Transverse colon (tissue), 4 donors: ENCODE measurements at regions not wholly inside any gene's neighbourhood (a gene's known extent, or its start where the extent isn't known, plus 50 kb on each side); places are given as distances from the start of the nearest gene placed in this dataset.

Source experiments
- POLR2A ChIP-seq: fragments of 450-650 bp; IDR thresholded peaks from one replicate; pipeline ENCODE4 v1.6.1; 2016; ENCODE audit warnings: antibody characterized with exemption, mild to moderate bottlenecking, moderate library complexity
- POLR2AphosphoS5 ChIP-seq, 3 donors: sonication (generic); formaldehyde crosslinking; IDR thresholded peaks; one replicate each; pipeline ENCODE4 v1.6.1; 2016; ENCODE audit warnings: antibody characterized with exemption in 3 of 3
- TF ChIP-seq, protein P1 (sequence below), 5 experiments: fragments of 200-600 bp in 3 of 5; fragments of 450-650 bp in 2 of 5; sonication (generic) in 3 of 5; IDR thresholded peaks; 1 replicate in 2 of 5; 2 replicates in 3 of 5; pipeline ENCODE4 v1.5.1; 2016 to 2017; ENCODE audit warnings: antibody characterized with exemption in 5 of 5, inconsistent platforms in 3 of 5, mild to moderate bottlenecking in 2 of 5, moderate library complexity in 1 of 5

GRCh38 chr20:10936786-10937185, 263.0 kb upstream of the JAG1 start:
- TF ChIP-seq, protein P1, sequence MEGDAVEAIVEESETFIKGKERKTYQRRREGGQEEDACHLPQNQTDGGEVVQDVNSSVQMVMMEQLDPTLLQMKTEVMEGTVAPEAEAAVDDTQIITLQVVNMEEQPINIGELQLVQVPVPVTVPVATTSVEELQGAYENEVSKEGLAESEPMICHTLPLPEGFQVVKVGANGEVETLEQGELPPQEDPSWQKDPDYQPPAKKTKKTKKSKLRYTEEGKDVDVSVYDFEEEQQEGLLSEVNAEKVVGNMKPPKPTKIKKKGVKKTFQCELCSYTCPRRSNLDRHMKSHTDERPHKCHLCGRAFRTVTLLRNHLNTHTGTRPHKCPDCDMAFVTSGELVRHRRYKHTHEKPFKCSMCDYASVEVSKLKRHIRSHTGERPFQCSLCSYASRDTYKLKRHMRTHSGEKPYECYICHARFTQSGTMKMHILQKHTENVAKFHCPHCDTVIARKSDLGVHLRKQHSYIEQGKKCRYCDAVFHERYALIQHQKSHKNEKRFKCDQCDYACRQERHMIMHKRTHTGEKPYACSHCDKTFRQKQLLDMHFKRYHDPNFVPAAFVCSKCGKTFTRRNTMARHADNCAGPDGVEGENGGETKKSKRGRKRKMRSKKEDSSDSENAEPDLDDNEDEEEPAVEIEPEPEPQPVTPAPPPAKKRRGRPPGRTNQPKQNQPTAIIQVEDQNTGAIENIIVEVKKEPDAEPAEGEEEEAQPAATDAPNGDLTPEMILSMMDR (IDR thresholded peaks at IDR 0.05), result no peak
- TF ChIP-seq POLR2A, result no peak
- TF ChIP-seq POLR2AphosphoS5 (IDR thresholded peaks at IDR 0.05), result no peak
